HepG2 (cell line): ENCODE measurements at regions not wholly inside any gene's neighbourhood (a gene's known extent, or its start where the extent isn't known, plus 50 kb on each side); places are given as distances from the start of the nearest gene placed in this dataset.

Source experiments
- ATF2 ChIP-seq: sonication (generic); formaldehyde crosslinking; IDR thresholded peaks from 2 replicates; pipeline ENCODE4 v1.4.0; 2020; ENCODE audit warnings: missing genetic modification reagents
- CEBPG ChIP-seq: IDR thresholded peaks from 2 replicates; pipeline ENCODE4 v1.6.1; 2016
- CSRNP2 ChIP-seq: sonication (generic); formaldehyde crosslinking; conservative IDR thresholded peaks from 2 replicates; pipeline ENCODE4 v1.8.0; 2022; ENCODE audit warnings: low read depth, missing genetic modification reagents
- HMGXB3 ChIP-seq: sonication (generic); formaldehyde crosslinking; IDR thresholded peaks from 2 replicates; pipeline ENCODE4 v1.4.0; 2020; ENCODE audit warnings: missing genetic modification reagents, borderline replicate concordance
- KDM3A ChIP-seq: IDR thresholded peaks from 2 replicates; pipeline ENCODE4 v1.6.1; 2018; ENCODE audit warnings: low read depth, missing compliant biosample characterization
- MIER3 ChIP-seq: IDR thresholded peaks from 2 replicates; pipeline ENCODE4 v1.6.1; 2016; ENCODE audit warnings: missing compliant biosample characterization, borderline replicate concordance
- MYNN ChIP-seq: sonication (generic); formaldehyde crosslinking; IDR thresholded peaks from 2 replicates; pipeline ENCODE4 v1.4.0; 2020; ENCODE audit warnings: mild to moderate bottlenecking, low read depth, missing genetic modification reagents
- MYPOP ChIP-seq: sonication (generic); formaldehyde crosslinking; IDR thresholded peaks from 2 replicates; pipeline ENCODE4 v1.8.1; 2023; ENCODE audit warnings: mild to moderate bottlenecking, moderate library complexity, missing genetic modification reagents
- PAXIP1 ChIP-seq: sonication (generic); formaldehyde crosslinking; conservative IDR thresholded peaks from 2 replicates; pipeline ENCODE4 v1.4.0; 2020; ENCODE audit warnings: mild to moderate bottlenecking, missing genetic modification reagents, moderate library complexity
- SAFB2 ChIP-seq: sonication (generic); formaldehyde crosslinking; IDR thresholded peaks from 2 replicates; pipeline ENCODE4 v1.5.1; 2020; ENCODE audit warnings: missing genetic modification reagents, low read depth, mild to moderate bottlenecking, borderline replicate concordance
- TCF7 ChIP-seq: sonication (generic); IDR thresholded peaks from 2 replicates; pipeline ENCODE4 v1.6.1; 2016; ENCODE audit warnings: antibody characterized with exemption, low read depth
- THRA ChIP-seq: sonication (generic); formaldehyde crosslinking; IDR thresholded peaks from 2 replicates; pipeline ENCODE4 v1.4.0; 2020; ENCODE audit warnings: missing genetic modification reagents, borderline replicate concordance
- ZFP41 ChIP-seq: sonication (generic); formaldehyde crosslinking; IDR thresholded peaks from 2 replicates; pipeline ENCODE4 v1.4.0; 2020; ENCODE audit warnings: mild to moderate bottlenecking, missing genetic modification reagents, borderline replicate concordance
- ZNF678 ChIP-seq: sonication (generic); formaldehyde crosslinking; IDR thresholded peaks from 2 replicates; pipeline ENCODE4 v1.4.0; 2020; ENCODE audit warnings: mild to moderate bottlenecking, missing genetic modification reagents
- ZNF703 ChIP-seq: sonication (generic); formaldehyde crosslinking; IDR thresholded peaks from 2 replicates; pipeline ENCODE4 v1.5.1; 2020; ENCODE audit warnings: missing genetic modification reagents, mild to moderate bottlenecking, moderate library complexity, borderline replicate concordance

- TF ChIP-seq ATF2 (CRISPR knock-in tag) (no peak), KDM3A (CRISPR knock-in tag) (no peak), THRA (CRISPR knock-in tag) (no peak), MIER3 (CRISPR knock-in tag) (peak; percentile 53; the same call in 1 of the 2 replicates), SAFB2 (no peak), CEBPG (peak; percentile 51; the same call in 1 of the 2 replicates), CSRNP2 (CRISPR knock-in tag) (no peak), ZFP41 (no peak), PAXIP1 (peak; percentile 69), MYNN (no peak), HMGXB3 (no peak), TCF7 (peak; percentile 92), ZNF703 (CRISPR knock-in tag) (no peak), MYPOP (CRISPR knock-in tag) (no peak), ZNF678 (CRISPR knock-in tag) (no peak)
Observed at GRCh38 chr5:29780401-29780800, 1413.1 kb upstream of the CDH6 start (continued).
